Large intestine (tissue), 3 donors: ENCODE measurements at regions not wholly inside any gene's neighbourhood (a gene's known extent, or its start where the extent isn't known, plus 50 kb on each side); places are given as distances from the start of the nearest gene placed in this dataset.
A peak's percentile ranks its signal among the peaks of the same experiment; 100 is the strongest.
"Not testable (repeated sequence)": the region's sequence is repeated elsewhere in the genome, so short reads cannot be mapped to it uniquely, and the experiment has no call there.

ENCODE experiments used
- DNase-seq, 2 donors: peaks; one replicate each; pipeline versions ENCODE4 v3.0.0 to v3.0.0-alpha.2; 2013
- H3K27ac ChIP-seq: one replicate; pipeline ENCODE4 v1.5.1; 2013; ENCODE audit warnings: low read length
- H3K27me3 ChIP-seq: 2 replicates; pipeline ENCODE4 v1.6.1; 2013; ENCODE audit warnings: low read length; ENCODE audit not compliant: control insufficient read depth, insufficient read depth
- H3K36me3 ChIP-seq: 2 replicates; pipeline ENCODE4 v1.6.1; 2013; ENCODE audit warnings: low read length; ENCODE audit not compliant: control insufficient read depth, insufficient read depth
- H3K4me1 ChIP-seq: one replicate; pipeline ENCODE4 v1.6.1; 2013; ENCODE audit warnings: low read length; ENCODE audit not compliant: control insufficient read depth, insufficient read depth
- H3K4me3 ChIP-seq: one replicate; pipeline ENCODE4 v1.5.1; 2013; ENCODE audit warnings: low read length
- H3K9me3 ChIP-seq: one replicate; pipeline ENCODE4 v1.6.1; 2013; ENCODE audit warnings: mild to moderate bottlenecking, low read depth, low read length, moderate library complexity; ENCODE audit not compliant: control insufficient read depth
- WGBS: methylation state at CpG from one replicate; pipeline ENCODE4 v1.1.5; 2013; ENCODE audit warnings: low lambda C conversion rate; ENCODE audit not compliant: insufficient coverage; 5-methylcytosine and 5-hydroxymethylcytosine counted together

DNA sequence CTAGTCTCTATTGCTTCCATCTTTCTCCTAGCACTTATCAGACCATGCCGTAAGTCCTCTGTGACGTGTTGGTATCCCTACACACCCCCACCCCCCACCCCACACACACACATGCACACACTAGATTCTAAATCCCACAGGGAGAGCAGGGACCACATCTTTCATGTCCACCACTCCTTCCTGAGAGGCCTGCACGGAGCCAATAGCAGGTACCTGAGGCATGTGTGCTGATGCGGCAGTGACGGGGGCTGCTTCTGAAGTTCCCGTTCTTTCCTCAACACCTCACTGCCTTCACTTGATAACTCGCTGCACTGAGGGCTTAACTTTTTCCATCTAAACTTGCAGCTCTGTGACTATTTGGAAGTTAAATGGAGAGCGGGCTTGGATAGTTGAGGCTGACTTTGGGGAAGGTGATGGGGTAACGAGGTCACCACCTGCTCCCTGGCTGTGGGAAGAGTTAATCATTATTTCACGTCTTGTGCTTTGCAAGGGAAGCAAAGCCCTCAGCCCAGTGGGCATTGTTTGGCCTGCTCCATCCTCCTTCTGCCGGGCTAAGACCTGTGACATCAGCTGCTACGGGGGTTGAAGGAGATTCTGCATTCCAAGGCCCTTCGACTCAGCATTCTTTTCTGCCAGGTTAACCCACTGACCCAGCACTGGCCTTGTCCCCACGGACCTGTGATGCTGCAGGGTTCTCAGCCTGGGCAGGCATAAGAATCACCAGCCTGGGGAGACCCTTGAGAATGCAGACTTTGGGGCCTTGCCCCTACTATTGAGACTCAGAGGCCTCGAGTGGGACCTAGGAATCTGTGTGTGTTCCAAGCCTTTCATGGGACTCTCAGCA is 187.8 kb downstream of the ANKRD60 start:
- whole genome bisulfite sequencing: no CpG with 5 or more reads among the region's 15 CpGs
- Histone ChIP-seq H3K9me3 (no peaks in the 10 kb centered on the region), H3K27me3 (peaks cover 10% of the 10 kb centered on the region), H3K27ac (no peak overlapping the region), H3K4me3 (no peak overlapping the region), H3K36me3 (no peaks in the 10 kb centered on the region), H3K4me1 (no peaks in the 10 kb centered on the region)
- no peak for DNase-seq

DNA sequence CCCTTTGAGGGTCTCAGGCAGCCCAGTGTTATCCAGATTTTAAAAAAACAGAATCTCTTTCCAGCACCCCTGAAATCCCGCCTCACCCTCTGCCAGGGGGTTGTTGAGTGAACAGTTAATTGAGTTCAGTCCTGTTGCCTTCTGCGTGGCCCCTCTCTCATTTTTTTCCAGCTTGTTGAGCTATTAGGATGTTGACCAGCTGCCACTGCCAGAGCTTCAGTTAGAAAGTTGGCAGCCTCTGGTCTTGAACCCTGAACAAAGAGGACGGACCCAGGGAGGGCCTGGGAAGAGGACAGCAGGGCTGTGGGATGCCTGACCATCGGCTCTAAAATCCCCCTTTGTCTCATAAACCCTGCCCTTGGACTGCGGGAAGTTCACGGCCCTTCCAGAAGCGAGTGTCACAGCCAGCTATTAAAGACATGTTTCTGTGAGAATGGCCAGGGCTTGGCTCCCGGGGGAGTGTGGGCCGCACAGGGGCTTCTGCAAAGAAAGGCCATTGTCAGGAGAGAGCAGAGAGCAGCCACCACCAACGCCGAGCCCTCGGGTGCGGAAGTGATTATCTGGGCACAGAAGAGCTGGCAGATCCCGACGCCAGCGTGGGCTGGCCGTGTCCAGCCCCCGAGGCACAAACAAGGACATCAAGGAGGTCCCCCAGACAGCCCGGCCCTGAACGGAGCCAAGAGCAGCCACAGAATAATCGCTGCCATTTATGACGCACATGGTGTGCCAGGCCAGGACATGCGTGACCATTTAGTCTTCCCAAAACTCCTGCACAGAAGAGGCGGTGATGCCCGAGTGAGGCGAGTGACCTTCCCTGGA is 189.0 kb downstream of the ANKRD60 start:
- DNase-seq: peak in 1 of 2 donors; percentile 9
- Histone ChIP-seq H3K4me3 (no peak overlapping the region), H3K27me3 (peaks cover 10% of the 10 kb centered on the region), H3K36me3 (no peaks in the 10 kb centered on the region), H3K4me1 (no peaks in the 10 kb centered on the region), H3K9me3 (no peaks in the 10 kb centered on the region), H3K27ac (no peak overlapping the region)
- WGBS: no CpG with 5 or more reads among the region's 26 CpGs

DNA sequence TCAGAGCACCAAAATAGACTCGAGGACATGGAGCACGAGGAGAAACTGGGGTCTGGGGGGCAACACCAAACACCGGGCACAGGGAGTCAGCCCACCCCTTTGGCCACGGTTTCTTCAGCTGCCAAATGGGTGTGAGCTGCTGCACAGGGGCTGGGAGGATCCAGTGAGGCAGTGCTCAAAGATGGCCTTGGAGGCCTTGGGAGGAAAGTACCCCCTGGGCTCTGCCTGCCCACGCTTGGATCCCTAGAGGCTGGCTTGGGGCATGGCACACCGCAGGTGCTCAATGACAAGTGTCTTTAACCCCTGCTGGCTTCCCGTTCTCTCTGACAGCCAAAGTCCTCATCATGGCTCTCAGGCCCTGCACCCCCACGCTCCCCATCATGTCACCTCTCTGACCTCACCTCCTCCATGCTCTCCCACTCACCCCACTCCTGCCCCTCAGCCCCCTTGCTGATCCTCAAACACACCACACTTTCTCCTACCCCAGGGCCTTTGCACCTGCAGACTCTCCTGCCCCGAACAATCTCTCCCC is 190.3 kb downstream of the ANKRD60 start:
- Histone ChIP-seq H3K36me3 (no peaks in the 10 kb centered on the region), H3K4me1 (no peaks in the 10 kb centered on the region), H3K4me3 (no peak overlapping the region), H3K27ac (no peak overlapping the region), H3K9me3 (no peaks in the 10 kb centered on the region), H3K27me3 (peaks cover 8% of the 10 kb centered on the region)
- 72% methylated on average over 2 of the region's 9 CpGs for WGBS
- no peak for DNase-seq

DNA sequence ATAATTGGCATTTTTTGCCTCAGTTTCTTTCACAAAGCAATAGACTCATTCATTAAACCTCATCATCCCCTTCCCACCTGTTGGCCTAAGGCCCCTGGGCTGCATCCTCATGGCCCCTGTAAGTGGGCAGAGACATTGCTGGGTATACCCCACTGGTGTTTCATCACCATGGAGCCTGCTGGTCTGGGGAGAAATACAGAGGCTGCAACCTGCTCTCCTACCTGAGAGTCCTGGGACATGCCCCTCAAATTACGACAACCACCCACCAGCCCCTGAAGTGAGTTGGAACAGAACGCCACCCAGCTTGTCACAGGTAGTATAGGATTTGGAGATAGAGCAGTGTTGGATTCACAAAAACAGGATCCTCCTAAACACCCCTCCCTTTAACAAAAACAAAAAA is 190.8 kb downstream of the ANKRD60 start:
- H3K4me1 ChIP-seq: no peaks in the 10 kb centered on the region
- H3K27ac ChIP-seq: no peak overlapping the region
- no peak overlapping the region for H3K4me3 ChIP-seq
- H3K9me3 ChIP-seq: no peaks in the 10 kb centered on the region
- no CpG with 5 or more reads among the region's 2 CpGs for WGBS
- no peaks in the 10 kb centered on the region for H3K36me3 ChIP-seq
- H3K27me3 ChIP-seq: peaks cover 5% of the 10 kb centered on the region
- DNase-seq: no peak

DNA sequence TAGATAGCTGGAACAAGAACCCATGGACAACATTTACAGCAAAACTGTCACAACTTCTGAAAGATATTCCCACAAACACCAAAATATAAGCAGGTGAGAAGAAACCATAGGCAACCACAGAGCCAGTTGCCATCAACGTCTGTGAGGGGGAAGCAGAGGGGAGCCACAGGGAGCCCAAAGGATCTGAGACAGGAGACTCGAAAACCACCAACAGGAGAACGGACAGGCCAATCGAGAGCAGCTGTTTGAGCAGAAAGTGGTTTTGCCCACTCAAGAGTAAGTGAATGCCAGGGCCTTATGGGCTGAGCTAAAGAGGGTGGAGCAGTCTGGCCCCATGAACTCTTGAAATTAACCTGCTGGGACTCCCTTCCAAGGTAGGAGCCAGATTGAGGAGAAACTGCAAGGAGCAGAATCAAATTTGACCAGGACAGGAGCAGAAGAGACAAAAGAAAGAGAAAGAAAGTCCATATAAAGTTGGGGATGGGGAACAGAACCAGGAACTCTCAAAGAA is 195.4 kb downstream of the ANKRD60 start:
- peaks cover 11% of the 10 kb centered on the region for H3K27me3 ChIP-seq
- WGBS: 100% methylated on average over 2 of the region's 4 CpGs
- no peak overlapping the region for H3K27ac ChIP-seq
- no peaks in the 10 kb centered on the region for H3K9me3 ChIP-seq
- no peaks in the 10 kb centered on the region for H3K36me3 ChIP-seq
- no peaks in the 10 kb centered on the region for H3K4me1 ChIP-seq
- no peak overlapping the region for H3K4me3 ChIP-seq
- no peak for DNase-seq

DNA sequence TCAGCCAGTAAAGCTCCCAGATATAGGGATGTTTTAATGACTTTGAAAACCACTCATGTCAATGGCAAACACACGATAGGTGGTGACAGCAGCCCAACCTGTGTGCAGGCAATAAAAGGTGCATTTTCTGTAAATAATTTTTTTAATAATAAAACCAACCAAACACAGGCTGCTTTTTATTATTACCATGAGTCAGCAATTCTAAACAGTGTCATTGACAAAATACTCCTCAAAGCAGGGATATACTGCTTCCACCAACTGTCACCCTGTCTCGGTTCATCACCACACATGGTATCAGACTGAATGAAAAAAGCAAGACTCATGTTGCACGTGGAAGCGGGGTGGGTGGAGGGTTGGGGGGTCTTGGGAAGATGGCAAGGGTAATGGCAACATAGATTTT is 195.9 kb downstream of the ANKRD60 start:
- Histone ChIP-seq H3K27me3 (peaks cover 11% of the 10 kb centered on the region), H3K27ac (no peak overlapping the region), H3K36me3 (no peaks in the 10 kb centered on the region), H3K9me3 (no peaks in the 10 kb centered on the region), H3K4me3 (no peak overlapping the region), H3K4me1 (no peaks in the 10 kb centered on the region)
- no CpG with 5 or more reads among the region's 4 CpGs for WGBS
- DNase-seq: no peak

DNA sequence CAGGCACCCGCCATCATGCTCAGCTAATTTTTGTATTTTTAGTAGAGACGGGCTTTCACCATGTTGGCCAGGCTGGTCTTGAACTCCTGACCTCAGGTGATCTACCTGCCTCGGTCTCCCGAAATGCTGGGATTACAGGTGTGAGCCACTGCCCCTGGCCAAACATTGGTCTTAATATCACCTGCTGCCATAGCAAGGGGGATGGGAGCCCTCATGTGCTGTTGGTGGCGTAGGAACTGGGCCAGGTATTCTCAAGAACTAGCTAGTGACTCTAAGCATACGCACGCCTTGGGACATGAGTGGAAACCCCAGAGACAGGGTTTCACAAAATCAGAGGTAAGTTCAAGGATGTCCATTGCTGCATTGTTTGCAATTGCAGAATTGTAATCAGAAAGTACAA is 197.1 kb downstream of the ANKRD60 start:
- not testable (repeated sequence) for DNase-seq, H3K4me3 ChIP-seq, H3K27ac ChIP-seq, H3K36me3 ChIP-seq, H3K9me3 ChIP-seq, H3K4me1 ChIP-seq
- H3K27me3 ChIP-seq: peaks cover 11% of the 10 kb centered on the region
- no CpG with 5 or more reads among the region's 7 CpGs for WGBS

DNA sequence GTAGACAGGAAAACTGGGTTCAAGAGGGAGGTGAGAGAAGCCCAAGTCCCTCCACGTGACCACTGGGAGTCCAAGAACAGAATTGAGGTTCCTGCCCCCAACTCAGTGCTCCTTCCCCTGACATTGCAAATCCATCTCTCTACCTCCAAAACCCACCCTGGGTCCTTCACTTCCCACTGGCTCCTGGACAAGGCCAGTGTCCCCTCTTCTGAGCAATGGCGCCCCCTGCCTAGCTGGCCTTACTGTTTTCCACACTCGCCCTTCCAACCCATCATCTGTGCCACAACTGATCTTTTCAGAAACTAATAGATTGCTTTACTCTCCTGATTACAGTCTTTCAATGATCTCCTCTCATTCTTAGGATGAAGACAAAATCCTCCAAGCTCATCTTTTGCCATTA is 200.3 kb downstream of the ANKRD60 start:
- no peak for DNase-seq
- Histone ChIP-seq H3K27ac (no peak overlapping the region), H3K36me3 (no peaks in the 10 kb centered on the region), H3K4me1 (no peaks in the 10 kb centered on the region), H3K27me3 (peaks cover 11% of the 10 kb centered on the region), H3K9me3 (no peaks in the 10 kb centered on the region), H3K4me3 (no peak overlapping the region)
- WGBS: 50% methylated on average over 2 of the region's 3 CpGs

DNA sequence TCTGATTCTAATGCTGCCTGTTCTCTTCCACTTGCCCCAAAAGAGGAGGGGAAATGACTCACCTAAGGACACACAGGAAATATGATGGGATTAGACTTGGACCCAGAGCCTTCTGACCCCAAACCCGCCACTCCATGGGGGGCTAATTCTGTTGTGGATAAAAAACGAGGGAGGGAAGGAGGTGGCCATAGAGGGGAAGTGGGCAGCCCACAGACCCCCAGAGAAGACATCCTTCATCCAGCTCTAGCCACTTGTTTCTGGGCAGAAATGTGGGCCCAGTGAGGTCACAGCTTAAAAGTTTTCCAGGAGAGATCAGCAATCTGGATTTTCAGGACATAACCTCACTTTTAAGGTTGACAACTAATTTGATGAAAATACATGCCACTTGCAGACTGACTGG is 202.1 kb downstream of the ANKRD60 start:
- no peaks in the 10 kb centered on the region for H3K36me3 ChIP-seq
- no CpG with 5 or more reads among the region's 2 CpGs for WGBS
- no peak for DNase-seq
- no peak overlapping the region for H3K4me3 ChIP-seq
- no peaks in the 10 kb centered on the region for H3K9me3 ChIP-seq
- H3K27me3 ChIP-seq: peaks cover 11% of the 10 kb centered on the region
- no peak overlapping the region for H3K27ac ChIP-seq
- no peaks in the 10 kb centered on the region for H3K4me1 ChIP-seq

DNA sequence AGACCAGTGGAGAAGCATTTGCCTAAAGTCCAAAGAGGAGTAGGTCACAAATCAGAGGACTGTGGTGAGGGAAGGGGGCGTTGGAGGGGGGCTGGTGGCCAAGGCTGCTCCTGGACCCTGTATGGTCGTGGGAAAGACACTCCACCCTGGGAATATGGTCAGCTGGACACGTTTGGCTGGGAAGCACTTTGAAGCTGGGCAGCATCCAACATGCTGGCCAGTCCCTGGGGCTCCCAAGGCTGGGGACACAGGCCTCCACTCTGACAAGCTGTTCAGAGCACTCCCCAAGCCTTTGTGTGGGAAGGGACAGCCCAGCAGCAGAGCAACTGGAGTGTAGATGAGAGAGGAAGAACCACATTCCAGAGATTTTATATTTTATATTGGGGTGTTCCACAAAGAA is 203.2 kb downstream of the ANKRD60 start:
- Histone ChIP-seq H3K4me1 (no peaks in the 10 kb centered on the region), H3K4me3 (no peak overlapping the region), H3K27me3 (peaks cover 11% of the 10 kb centered on the region), H3K27ac (no peak overlapping the region), H3K36me3 (no peaks in the 10 kb centered on the region), H3K9me3 (no peaks in the 10 kb centered on the region)
- no peak for DNase-seq
- WGBS: no CpG with 5 or more reads among the region's 3 CpGs
